Neural progenitor cell (in vitro differentiated cells): ENCODE measurements at regions not wholly inside any gene's neighbourhood (a gene's known extent, or its start where the extent isn't known, plus 50 kb on each side); places are given as distances from the start of the nearest gene placed in this dataset.

Source experiments
- DNase-seq: peaks from one replicate; pipeline ENCODE4 v3.0.0-alpha.2; 2016; ENCODE audit warnings: low spot score
- H2AFZ ChIP-seq: fragments of 200-600 bp; sonication (generic); replicated peaks from 2 replicates; pipeline ENCODE4 v1.6.1; 2016; ENCODE audit warnings: antibody characterized with exemption
- H3F3A ChIP-seq: fragments of 200-600 bp; sonication (generic); 2 replicates; pipeline ENCODE4 v1.6.1; 2016; ENCODE audit warnings: antibody characterized with exemption, low read depth
- H3K27ac ChIP-seq: fragments of 200-600 bp; sonication (generic); 2 replicates; pipeline ENCODE4 v1.5.1; 2016; ENCODE audit warnings: mild to moderate bottlenecking
- H3K27me3 ChIP-seq: fragments of 200-600 bp; sonication (generic); 2 replicates; pipeline ENCODE4 v1.6.1; 2016; ENCODE audit warnings: mild to moderate bottlenecking, moderate library complexity
- H3K36me3 ChIP-seq: fragments of 200-600 bp; sonication (generic); 2 replicates; pipeline ENCODE4 v1.5.1; 2016
- H3K4me1 ChIP-seq: fragments of 200-600 bp; sonication (generic); 2 replicates; pipeline ENCODE4 v1.6.1; 2016; ENCODE audit warnings: mixed run types
- H3K4me2 ChIP-seq: fragments of 200-600 bp; sonication (generic); 2 replicates; pipeline ENCODE4 v1.6.1; 2016
- H3K4me3 ChIP-seq: fragments of 200-600 bp; sonication (generic); 2 replicates; pipeline ENCODE4 v1.5.1; 2016
- H3K79me2 ChIP-seq: fragments of 200-600 bp; sonication (generic); 2 replicates; pipeline ENCODE4 v1.6.1; 2016; ENCODE audit warnings: low read depth
- H3K9ac ChIP-seq: fragments of 200-600 bp; sonication (generic); 2 replicates; pipeline ENCODE4 v1.6.1; 2016
- H3K9me3 ChIP-seq: fragments of 200-600 bp; sonication (generic); 2 replicates; pipeline ENCODE4 v1.5.1; 2016; ENCODE audit warnings: low read depth
- H4K20me1 ChIP-seq: fragments of 200-600 bp; sonication (generic); 2 replicates; pipeline ENCODE4 v1.6.1; 2016; ENCODE audit warnings: low read depth
- H3K27ac Mint-ChIP-seq: 3 replicates; pipeline ENCODE4 v1.8.0; 2021; ENCODE audit warnings: mixed read lengths
- H3K27me3 Mint-ChIP-seq: 2 replicates; pipeline ENCODE4 v1.8.0; 2022; ENCODE audit warnings: low read depth, mild to moderate bottlenecking, inconsistent platforms, moderate library complexity, mixed read lengths; ENCODE audit not compliant: insufficient read depth
- H3K36me3 Mint-ChIP-seq: 3 replicates; pipeline ENCODE4 v1.8.0; 2021; ENCODE audit warnings: mixed read lengths
- H3K4me1 Mint-ChIP-seq: 3 replicates; pipeline ENCODE4 v1.8.0; 2021; ENCODE audit warnings: mixed read lengths
- H3K4me3 Mint-ChIP-seq: 3 replicates; pipeline ENCODE4 v1.8.0; 2021; ENCODE audit warnings: mild to moderate bottlenecking, moderate library complexity, mixed read lengths
- H3K9me3 Mint-ChIP-seq: 3 replicates; pipeline ENCODE4 v1.8.0; 2020; ENCODE audit warnings: mixed read lengths
- CTCF ChIP-seq: fragments of 200-600 bp; sonication (generic); IDR thresholded peaks from 2 replicates; pipeline ENCODE4 v1.5.1; 2017; ENCODE audit warnings: antibody characterized with exemption, mild to moderate bottlenecking
- EZH2 ChIP-seq: fragments of 200-600 bp; sonication (generic); IDR thresholded peaks from 2 replicates; pipeline ENCODE4 v1.6.1; 2017; ENCODE audit warnings: antibody characterized with exemption, mild to moderate bottlenecking, moderate library complexity
- EZH2phosphoT487 ChIP-seq: fragments of 200-600 bp; sonication (generic); IDR thresholded peaks from 2 replicates; pipeline ENCODE4 v1.6.1; 2017; ENCODE audit warnings: antibody characterized with exemption

- H3K4me2 ChIP-seq, result no peak overlapping the region
- DNase-seq, result no peak
- H3K4me3 Mint-ChIP-seq, result no peak overlapping the region
- H3K27ac Mint-ChIP-seq, result no peak overlapping the region
- H2AFZ ChIP-seq, result no peak overlapping the region
- no peak for TF ChIP-seq CTCF
- no peak for TF ChIP-seq EZH2
- no peak for TF ChIP-seq EZH2phosphoT487
- H4K20me1 ChIP-seq, result no peaks in the 10 kb centered on the region
- H3K27ac ChIP-seq, result no peak overlapping the region
- no peaks in the 10 kb centered on the region for H3K27me3 ChIP-seq
- H3K4me1 Mint-ChIP-seq, result peaks cover 23% of the 10 kb centered on the region
- H3K36me3 ChIP-seq, result no peaks in the 10 kb centered on the region
- H3K9me3 ChIP-seq, result no peaks in the 10 kb centered on the region
- H3K79me2 ChIP-seq, result no peaks in the 10 kb centered on the region
- H3K9ac ChIP-seq, result no peak overlapping the region
- no peak overlapping the region for H3K4me3 ChIP-seq
- peaks cover 3% of the 10 kb centered on the region for H3K36me3 Mint-ChIP-seq
- peaks cover 4% of the 10 kb centered on the region for H3K4me1 ChIP-seq
- peaks cover 11% of the 10 kb centered on the region for H3K9me3 Mint-ChIP-seq
- H3K27me3 Mint-ChIP-seq, result peaks cover 9% of the 10 kb centered on the region
- peaks cover 7% of the 10 kb centered on the region for H3F3A ChIP-seq
Measured at GRCh38 chr18:78123144-78123909, 856.3 kb upstream of the SALL3 start.

- H3K27ac ChIP-seq, result no peak overlapping the region
- no peak overlapping the region for H2AFZ ChIP-seq
- DNase-seq, result no peak
- no peak overlapping the region for H3K27ac Mint-ChIP-seq
- H3K4me3 ChIP-seq, result no peak overlapping the region
- H3K9me3 Mint-ChIP-seq, result peaks cover 11% of the 10 kb centered on the region
- H3K9ac ChIP-seq, result no peak overlapping the region
- no peaks in the 10 kb centered on the region for H3K27me3 ChIP-seq
- H3K27me3 Mint-ChIP-seq, result peaks cover 9% of the 10 kb centered on the region
- H3K9me3 ChIP-seq, result no peaks in the 10 kb centered on the region
- no peaks in the 10 kb centered on the region for H3K79me2 ChIP-seq
- peaks cover 3% of the 10 kb centered on the region for H3K36me3 Mint-ChIP-seq
- peaks cover 4% of the 10 kb centered on the region for H3K4me1 ChIP-seq
- H3K4me1 Mint-ChIP-seq, result peaks cover 23% of the 10 kb centered on the region
- peaks cover 7% of the 10 kb centered on the region for H3F3A ChIP-seq
- no peaks in the 10 kb centered on the region for H4K20me1 ChIP-seq
- TF ChIP-seq EZH2phosphoT487 (no peak), EZH2 (no peak), CTCF (no peak)
- H3K4me2 ChIP-seq, result no peak overlapping the region
- H3K4me3 Mint-ChIP-seq, result no peak overlapping the region
- no peaks in the 10 kb centered on the region for H3K36me3 ChIP-seq
Measured at GRCh38 chr18:78123926-78124797, 855.5 kb upstream of the SALL3 start.

GRCh38 chr18:78125206-78125896 lies 854.3 kb upstream of the SALL3 start:
- Histone ChIP-seq H3F3A (peaks cover 7% of the 10 kb centered on the region), H3K27me3 (no peaks in the 10 kb centered on the region), H3K9ac (no peak overlapping the region), H3K9me3 (no peaks in the 10 kb centered on the region), H4K20me1 (no peaks in the 10 kb centered on the region), H3K36me3 (no peaks in the 10 kb centered on the region), H2AFZ (no peak overlapping the region), H3K27ac (no peak overlapping the region), H3K4me2 (no peak overlapping the region), H3K79me2 (no peaks in the 10 kb centered on the region), H3K4me3 (no peak overlapping the region), H3K4me1 (peaks cover 4% of the 10 kb centered on the region)
- Mint-ChIP-seq H3K27me3 (peaks cover 9% of the 10 kb centered on the region), H3K36me3 (peaks cover 3% of the 10 kb centered on the region), H3K4me1 (peaks cover 23% of the 10 kb centered on the region), H3K4me3 (peak overlapping the region; percentile 25), H3K27ac (peak overlapping the region; percentile 75), H3K9me3 (peaks cover 7% of the 10 kb centered on the region)
- no peak for DNase-seq
- TF ChIP-seq EZH2 (no peak), CTCF (no peak), EZH2phosphoT487 (no peak)
